GM21526 (cell line): ENCODE measurements at regions not wholly inside any gene's neighbourhood (a gene's known extent, or its start where the extent isn't known, plus 50 kb on each side); places are given as distances from the start of the nearest gene placed in this dataset.

Experiments
- ATAC-seq: cut with Tn5 transposase; IDR thresholded peaks from one replicate; pipeline ENCODE4 v1.9.1; 2021; ENCODE audit warnings: moderate library complexity; ENCODE audit not compliant: unreplicated experiment, low FRiP score

DNA sequence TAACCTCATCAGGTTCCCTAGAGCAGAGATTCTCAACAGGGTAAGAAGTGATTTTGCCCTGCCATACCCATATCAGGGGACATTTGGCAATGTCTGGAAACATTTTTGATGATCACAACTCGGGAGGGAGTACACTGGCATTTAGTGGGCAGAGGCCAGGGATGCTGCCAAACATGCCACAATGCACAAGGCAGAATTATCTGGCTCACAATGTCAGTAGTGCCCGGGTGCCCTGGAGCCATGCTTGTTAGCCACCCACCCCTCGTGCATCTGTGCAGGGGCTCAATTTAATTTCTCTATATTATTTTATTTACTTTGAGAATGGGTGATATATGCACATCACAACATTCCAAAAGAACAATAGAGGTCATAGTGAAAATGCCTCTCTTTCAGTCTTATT is 82.0 kb upstream of the DHX15 start:
- no peak for ATAC-seq

DNA sequence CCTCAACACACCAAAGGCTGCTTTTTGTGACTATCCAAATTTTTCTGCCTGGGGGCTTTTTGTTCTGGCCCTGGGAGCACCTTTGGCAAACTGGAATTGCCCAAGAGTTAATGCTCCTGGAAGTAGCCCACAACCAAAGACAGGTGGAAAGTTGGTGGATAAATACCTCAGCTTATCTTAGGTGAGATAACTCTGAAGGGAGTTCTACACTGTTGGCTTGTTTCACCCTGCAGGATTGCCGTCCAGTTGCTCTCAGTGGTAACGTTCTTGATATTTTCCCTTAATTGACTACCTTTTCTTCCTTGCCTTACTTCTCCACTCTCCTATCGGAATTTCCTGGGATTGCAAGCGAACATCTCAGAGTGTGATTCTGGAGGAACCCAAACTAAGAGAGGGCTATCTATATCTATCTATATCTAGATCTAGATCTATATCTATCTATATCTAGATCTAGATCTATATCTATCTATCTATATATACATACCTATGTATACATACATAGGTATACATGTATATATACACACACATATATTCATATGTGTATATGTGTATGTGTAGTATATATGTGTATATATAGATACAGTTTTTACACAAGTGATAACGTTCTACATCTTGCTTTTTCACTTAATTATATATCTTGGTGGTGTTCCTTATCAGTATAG is 82.6 kb upstream of the DHX15 start:
- no peak for ATAC-seq

- no peak for ATAC-seq
Observed at GRCh38 chr4:24668956-24669355, 84.6 kb upstream of the DHX15 start.

- ATAC-seq: no peak
Observed at GRCh38 chr4:24669751-24670150, 85.4 kb upstream of the DHX15 start.

DNA sequence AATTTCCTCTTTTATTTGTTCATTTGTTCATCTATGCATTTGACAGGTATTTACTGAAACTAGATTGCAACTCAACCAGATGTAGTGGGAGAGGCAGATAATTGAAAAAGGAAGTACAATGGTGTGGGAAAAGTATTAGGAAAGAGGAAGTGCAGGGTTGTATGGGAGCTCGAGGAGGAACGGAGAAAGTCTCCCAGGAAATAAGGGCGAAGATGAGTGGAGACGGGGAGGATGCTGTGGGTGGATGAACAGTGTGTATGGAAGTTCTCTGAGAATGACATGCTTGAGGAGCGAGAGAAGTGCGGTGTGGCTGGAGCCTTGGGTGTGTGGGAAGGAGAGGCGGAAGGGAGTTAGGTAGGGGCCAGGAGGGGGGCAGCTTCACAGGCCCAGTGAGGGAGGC is 87.5 kb upstream of the DHX15 start:
- ATAC-seq: no peak

- no peak for ATAC-seq
Observed at GRCh38 chr4:24672880-24673279, 88.5 kb upstream of the DHX15 start.

- ATAC-seq: no peak
Observed at GRCh38 chr4:24674279-24674678, 89.9 kb upstream of the DHX15 start.

GRCh38 chr4:24675721-24676389 is 91.5 kb upstream of the DHX15 start:
- no peak for ATAC-seq

GRCh38 chr4:24677909-24678308 is 93.6 kb upstream of the DHX15 start:
- ATAC-seq: no peak

DNA sequence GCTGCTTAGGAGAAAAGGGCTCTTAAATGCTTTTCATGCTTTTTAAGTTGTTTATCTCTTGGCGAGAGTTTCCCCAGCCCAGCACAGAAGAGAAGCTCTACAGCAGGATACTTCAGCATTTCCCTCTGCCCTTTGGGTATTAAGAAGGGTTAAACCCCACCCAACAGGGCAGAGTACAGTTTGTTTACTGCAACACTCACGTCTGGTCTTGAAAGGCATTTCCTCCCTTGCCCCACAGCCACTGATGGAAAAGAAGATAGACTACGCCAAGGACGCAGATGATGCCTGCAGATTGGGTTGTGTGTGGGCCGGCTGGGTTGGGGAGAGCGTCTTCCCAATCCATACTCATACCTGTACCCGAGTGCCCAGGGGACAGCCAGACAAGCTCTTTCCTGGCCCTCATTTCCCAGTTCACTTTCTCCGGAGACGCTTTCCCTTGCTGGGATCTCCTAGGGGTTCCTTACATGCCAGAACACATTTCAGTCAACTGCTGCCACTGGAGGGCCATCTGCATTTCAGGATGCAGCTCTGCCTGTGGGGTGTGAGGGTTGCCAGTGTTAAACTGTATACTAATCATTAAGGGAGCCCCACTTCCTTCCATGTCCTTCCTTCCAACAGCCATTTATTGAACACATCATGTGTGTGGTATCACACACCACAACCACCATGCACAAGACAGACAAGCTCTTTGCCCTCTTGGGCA is 96.5 kb upstream of the DHX15 start:
- ATAC-seq: no peak

GRCh38 chr4:24683116-24683515 is 98.8 kb upstream of the DHX15 start:
- no peak for ATAC-seq

DNA sequence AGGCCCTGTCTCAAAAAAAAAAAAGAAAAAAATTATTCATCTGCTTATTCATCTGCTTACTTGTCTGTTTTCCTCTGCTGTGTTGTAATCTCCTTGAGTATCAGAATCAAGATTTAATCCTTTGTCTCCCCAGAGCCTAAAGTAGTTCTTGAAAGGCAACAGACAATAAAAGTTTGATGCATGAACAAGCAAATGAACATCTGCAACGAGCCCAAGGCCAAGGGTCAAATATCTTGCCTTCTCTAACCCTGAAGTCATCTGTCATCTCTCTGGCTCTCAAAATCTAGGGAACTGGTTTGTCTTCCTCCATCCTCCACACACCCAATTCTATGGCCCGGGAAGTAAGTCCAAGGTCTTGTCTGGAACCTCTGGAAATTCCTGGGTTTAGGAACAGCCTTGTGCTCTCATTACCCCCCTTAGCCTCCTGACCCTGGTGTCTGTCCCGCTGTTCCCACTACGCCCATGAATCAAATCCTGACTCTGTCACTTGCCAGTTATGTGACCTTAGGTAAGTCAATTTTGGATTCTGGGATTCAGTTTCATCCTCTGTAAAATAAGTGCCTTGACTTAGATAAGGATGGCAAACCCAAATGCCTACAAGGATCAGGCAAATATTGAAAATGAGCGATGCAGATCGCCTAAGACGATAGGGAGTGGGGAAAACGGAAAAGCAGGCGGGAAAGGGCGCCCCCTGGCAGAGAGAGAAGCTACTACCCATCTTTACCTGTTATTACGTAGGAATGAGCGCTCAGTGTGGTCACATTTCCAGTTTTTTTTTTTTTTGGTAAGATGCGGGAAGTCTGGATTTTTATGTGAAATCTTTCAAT is 102.7 kb upstream of the DHX15 start:
- ATAC-seq: no peak

GRCh38 chr4:24688453-24688852 is 104.1 kb upstream of the DHX15 start:
- ATAC-seq: no peak

GRCh38 chr4:24689212-24689611 is 104.9 kb upstream of the DHX15 start:
- ATAC-seq: no peak

DNA sequence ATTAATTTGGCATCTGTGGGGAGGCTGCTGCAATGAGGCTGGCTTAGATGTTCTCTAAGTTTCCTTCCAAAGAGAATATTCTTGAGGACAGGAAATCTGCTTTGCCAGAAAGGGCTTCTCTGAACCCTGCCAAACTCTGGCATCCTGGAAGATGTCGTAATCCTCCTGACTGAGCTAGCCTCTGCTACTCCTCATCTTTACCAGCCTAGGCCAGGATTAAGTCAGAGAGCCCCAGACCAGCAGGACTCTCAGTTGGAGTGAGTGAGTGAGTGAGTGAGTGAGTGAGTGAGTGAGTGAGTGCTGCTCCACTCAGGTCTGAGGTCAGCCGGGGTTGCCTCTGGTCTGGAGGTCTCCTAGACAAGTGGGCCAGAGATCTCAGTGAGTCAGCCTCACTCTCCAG is 104.9 kb upstream of the SOD3 start:
- no peak for ATAC-seq

DNA sequence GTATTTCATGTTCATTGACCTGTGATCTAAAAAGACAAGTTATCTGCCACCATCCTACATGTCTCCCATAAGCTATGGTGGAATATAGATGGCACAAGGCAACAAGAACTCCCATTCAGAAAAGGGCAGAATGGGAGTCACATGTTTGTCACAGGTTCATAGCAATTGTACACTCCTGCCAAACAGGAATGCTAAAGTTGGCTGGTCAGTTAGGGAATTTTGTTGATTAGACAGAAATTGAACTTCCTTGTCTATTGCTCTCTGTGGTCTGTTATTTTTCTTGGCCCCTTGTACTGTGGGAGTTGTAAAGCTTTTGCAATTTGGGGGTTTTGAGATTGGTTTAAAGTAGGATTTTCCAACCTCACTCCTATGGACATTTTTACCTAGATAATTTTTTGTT is 101.7 kb upstream of the SOD3 start:
- no peak for ATAC-seq

DNA sequence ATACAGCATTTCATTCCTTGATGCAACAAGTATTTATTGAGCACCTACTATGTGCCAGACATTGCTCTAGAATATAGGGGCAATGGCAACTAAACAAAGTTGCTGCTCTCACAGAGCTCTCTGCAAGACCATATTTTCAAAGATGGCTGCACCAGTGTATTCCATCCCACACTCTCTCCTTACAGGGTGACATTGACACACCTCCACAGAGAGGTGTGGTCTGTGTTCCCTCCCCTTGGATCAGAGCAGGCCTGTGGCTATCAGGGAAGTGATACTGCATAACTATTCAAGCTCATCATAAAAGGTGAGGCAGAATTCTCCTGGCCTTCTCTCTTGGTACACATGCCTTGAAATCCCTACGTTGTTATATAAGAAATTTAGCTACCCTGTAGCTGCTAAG is 95.3 kb upstream of the SOD3 start:
- ATAC-seq: no peak

- no peak for ATAC-seq
Observed at GRCh38 chr4:24701683-24702082, 93.7 kb upstream of the SOD3 start.

- no peak for ATAC-seq
Observed at GRCh38 chr4:24702281-24702680, 93.1 kb upstream of the SOD3 start.

- ATAC-seq: no peak
Observed at GRCh38 chr4:24703298-24703697, 92.1 kb upstream of the SOD3 start.

GRCh38 chr4:24704149-24704548 is 91.2 kb upstream of the SOD3 start:
- ATAC-seq: no peak
